ENCODE measurements at regions not wholly inside any gene's neighbourhood (a gene's known extent, or its start where the extent isn't known, plus 50 kb on each side); places are given as distances from the start of the nearest gene placed in this dataset.

DNA sequence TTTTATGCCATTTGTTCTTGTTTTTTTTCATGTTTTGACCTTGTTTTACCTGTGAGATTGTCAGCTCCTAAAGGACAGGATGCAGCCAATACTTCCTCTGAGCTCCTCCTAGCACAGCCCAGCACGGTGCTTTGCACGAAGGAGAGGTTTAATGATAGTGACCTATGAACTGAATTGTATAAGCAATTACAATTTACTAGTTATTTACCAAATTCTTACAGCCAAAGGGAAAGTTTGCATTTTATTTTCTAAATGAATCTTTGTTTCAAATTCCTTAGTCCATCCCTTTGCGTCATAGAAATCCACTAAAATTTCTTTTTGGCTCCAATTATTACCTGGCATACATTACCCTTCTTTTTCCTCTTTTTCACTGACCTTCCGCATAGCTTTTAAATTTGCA, 326.1 kb downstream of the TDRD15 start:
- Histone ChIP-seq H3K27ac (ENCODE audit: extremely low read depth, low read depth, low read length) (no peak overlapping the region), H3K4me3 (ENCODE audit: low read depth, low read length) (no peak overlapping the region), H3K9me3 (ENCODE audit: control insufficient read depth, insufficient read depth, low read depth, low read length) (no peaks in the 10 kb centered on the region), H3K4me1 (ENCODE audit: control insufficient read depth, insufficient read depth, low read length) (no peaks in the 10 kb centered on the region), H3K36me3 (ENCODE audit: control insufficient read depth in 2 of 2, insufficient read depth in 1 of 2, low read length in 2 of 2) (no peaks in the 10 kb centered on the region)
- POLR2A ChIA-PET, result no interaction called here
- TF ChIP-seq GLIS1 (tag by site-specific recombination; IDR thresholded peaks at IDR 0.05), result no peak
- no peak for TF ChIP-seq ZNF354C (tag by site-specific recombination; IDR thresholded peaks at IDR 0.05; ENCODE audit: borderline replicate concordance, low read depth)
- CTCF ChIA-PET, result no interaction called here

DNA sequence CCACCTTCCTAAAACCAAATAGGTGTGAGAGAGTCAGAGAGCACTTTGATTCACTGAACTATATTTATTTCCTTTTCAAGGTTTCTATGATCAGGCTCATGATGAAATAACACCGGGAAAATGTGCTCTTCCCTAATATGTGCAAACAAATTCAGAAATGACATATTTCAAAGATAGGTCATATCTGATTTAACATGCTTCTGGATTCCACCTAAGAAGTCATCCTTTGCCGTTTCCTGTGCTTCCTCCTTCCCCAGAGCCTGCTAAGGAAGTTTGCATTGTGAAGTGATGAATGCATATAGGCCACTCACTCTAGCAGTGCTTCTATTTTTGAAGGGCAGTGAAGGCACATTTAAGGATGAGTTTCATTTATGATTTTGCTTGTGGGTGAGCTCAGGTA, 327.6 kb downstream of the TDRD15 start:
- H3K27ac ChIP-seq (ENCODE audit: extremely low read depth, low read depth, low read length), result no peak overlapping the region
- no peaks in the 10 kb centered on the region for H3K9me3 ChIP-seq (ENCODE audit: control insufficient read depth, insufficient read depth, low read depth, low read length)
- H3K4me3 ChIP-seq (ENCODE audit: low read depth, low read length), result no peak overlapping the region
- ChIA-PET POLR2A (no interaction called here), CTCF (no interaction called here)
- no peaks in the 10 kb centered on the region for H3K36me3 ChIP-seq (ENCODE audit: control insufficient read depth in 2 of 2, insufficient read depth in 1 of 2, low read length in 2 of 2)
- TF ChIP-seq SCRT1 (tag by site-specific recombination; IDR thresholded peaks at IDR 0.05; ENCODE audit: borderline replicate concordance), result no peak
- TF ChIP-seq, protein P1, sequence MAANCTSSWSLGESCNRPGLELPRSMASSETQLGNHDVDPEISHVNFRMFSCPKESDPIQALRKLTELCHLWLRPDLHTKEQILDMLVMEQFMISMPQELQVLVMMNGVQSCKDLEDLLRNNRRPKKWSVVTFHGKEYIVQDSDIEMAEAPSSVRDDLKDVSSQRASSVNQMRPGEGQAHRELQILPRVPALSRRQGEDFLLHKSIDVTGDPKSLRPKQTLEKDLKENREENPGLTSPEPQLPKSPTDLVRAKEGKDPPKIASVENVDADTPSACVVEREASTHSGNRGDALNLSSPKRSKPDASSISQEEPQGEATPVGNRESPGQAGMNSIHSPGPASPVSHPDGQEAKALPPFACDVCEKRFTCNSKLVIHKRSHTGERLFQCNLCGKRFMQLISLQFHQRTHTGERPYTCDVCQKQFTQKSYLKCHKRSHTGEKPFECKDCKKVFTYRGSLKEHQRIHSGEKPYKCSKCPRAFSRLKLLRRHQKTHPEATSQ (tag by site-specific recombination; IDR thresholded peaks at IDR 0.05), result no peak
- TF ChIP-seq ZNF76 (tag by site-specific recombination; IDR thresholded peaks at IDR 0.05; ENCODE audit: borderline replicate concordance, low read depth), result no peak
- TF ChIP-seq GLI4 (tag by site-specific recombination; IDR thresholded peaks at IDR 0.05), result no peak
- no peak for TF ChIP-seq ZNF423 (tag by site-specific recombination; IDR thresholded peaks at IDR 0.05)
- H3K4me1 ChIP-seq (ENCODE audit: control insufficient read depth, insufficient read depth, low read length), result no peaks in the 10 kb centered on the region

DNA sequence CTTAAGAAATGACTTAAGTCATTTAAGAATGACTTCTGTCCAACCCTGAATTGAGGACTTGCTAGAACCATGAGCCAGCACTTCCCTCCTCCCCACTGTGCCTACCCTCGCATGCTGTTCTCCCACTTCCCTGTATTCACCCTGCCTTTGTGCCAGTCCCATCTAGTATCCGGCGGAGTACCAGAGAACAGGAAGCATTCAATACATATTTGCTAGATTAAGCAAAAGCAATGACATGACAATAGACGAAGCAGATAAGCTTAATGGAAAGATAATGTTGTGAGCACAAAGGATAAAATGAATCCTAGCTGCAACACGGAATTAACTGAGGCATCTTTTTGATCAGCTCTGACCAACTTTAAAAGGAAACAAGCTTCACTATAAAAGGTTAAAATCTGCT, 328.5 kb downstream of the TDRD15 start:
- Histone ChIP-seq H3K4me3 (ENCODE audit: low read depth, low read length) (no peak overlapping the region), H3K4me1 (ENCODE audit: control insufficient read depth, insufficient read depth, low read length) (no peaks in the 10 kb centered on the region), H3K27ac (ENCODE audit: extremely low read depth, low read depth, low read length) (no peak overlapping the region), H3K9me3 (ENCODE audit: control insufficient read depth, insufficient read depth, low read depth, low read length) (no peaks in the 10 kb centered on the region), H3K36me3 (ENCODE audit: control insufficient read depth in 2 of 2, insufficient read depth in 1 of 2, low read length in 2 of 2) (no peaks in the 10 kb centered on the region)
- POLR2A ChIA-PET, result no interaction called here
- CTCF ChIA-PET, result no interaction called here
- TF ChIP-seq ZNF558 (tag by site-specific recombination; IDR thresholded peaks at IDR 0.05), result no peak
- TF ChIP-seq ZNF837 (tag by site-specific recombination; IDR thresholded peaks at IDR 0.05), result no peak
- TF ChIP-seq REPIN1 (tag by site-specific recombination; IDR thresholded peaks at IDR 0.05; ENCODE audit: low read depth), result no peak
- no peak for TF ChIP-seq ZNF221 (tag by site-specific recombination; IDR thresholded peaks at IDR 0.05; ENCODE audit: borderline replicate concordance)
- no peak for TF ChIP-seq ZBTB8A (tag by site-specific recombination; IDR thresholded peaks at IDR 0.05)
- TF ChIP-seq, protein P2, sequence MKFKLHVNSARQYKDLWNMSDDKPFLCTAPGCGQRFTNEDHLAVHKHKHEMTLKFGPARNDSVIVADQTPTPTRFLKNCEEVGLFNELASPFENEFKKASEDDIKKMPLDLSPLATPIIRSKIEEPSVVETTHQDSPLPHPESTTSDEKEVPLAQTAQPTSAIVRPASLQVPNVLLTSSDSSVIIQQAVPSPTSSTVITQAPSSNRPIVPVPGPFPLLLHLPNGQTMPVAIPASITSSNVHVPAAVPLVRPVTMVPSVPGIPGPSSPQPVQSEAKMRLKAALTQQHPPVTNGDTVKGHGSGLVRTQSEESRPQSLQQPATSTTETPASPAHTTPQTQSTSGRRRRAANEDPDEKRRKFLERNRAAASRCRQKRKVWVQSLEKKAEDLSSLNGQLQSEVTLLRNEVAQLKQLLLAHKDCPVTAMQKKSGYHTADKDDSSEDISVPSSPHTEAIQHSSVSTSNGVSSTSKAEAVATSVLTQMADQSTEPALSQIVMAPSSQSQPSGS (tag by site-specific recombination; IDR thresholded peaks at IDR 0.05; ENCODE audit: low read depth), result no peak
- TF ChIP-seq EGR2 (tag by site-specific recombination; IDR thresholded peaks at IDR 0.05; ENCODE audit: low read depth), result no peak
- no peak for TF ChIP-seq ZSCAN30 (tag by site-specific recombination; IDR thresholded peaks at IDR 0.05)
- no peak for TF ChIP-seq IKZF3 (tag by site-specific recombination; IDR thresholded peaks at IDR 0.05)
- no peak for TF ChIP-seq ZFP41 (tag by site-specific recombination; IDR thresholded peaks at IDR 0.05; ENCODE audit: borderline replicate concordance)
- TF ChIP-seq, protein P3, sequence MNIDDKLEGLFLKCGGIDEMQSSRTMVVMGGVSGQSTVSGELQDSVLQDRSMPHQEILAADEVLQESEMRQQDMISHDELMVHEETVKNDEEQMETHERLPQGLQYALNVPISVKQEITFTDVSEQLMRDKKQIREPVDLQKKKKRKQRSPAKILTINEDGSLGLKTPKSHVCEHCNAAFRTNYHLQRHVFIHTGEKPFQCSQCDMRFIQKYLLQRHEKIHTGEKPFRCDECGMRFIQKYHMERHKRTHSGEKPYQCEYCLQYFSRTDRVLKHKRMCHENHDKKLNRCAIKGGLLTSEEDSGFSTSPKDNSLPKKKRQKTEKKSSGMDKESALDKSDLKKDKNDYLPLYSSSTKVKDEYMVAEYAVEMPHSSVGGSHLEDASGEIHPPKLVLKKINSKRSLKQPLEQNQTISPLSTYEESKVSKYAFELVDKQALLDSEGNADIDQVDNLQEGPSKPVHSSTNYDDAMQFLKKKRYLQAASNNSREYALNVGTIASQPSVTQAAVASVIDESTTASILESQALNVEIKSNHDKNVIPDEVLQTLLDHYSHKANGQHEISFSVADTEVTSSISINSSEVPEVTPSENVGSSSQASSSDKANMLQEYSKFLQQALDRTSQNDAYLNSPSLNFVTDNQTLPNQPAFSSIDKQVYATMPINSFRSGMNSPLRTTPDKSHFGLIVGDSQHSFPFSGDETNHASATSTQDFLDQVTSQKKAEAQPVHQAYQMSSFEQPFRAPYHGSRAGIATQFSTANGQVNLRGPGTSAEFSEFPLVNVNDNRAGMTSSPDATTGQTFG (tag by site-specific recombination; IDR thresholded peaks at IDR 0.05; ENCODE audit: borderline replicate concordance), result no peak
- TF ChIP-seq ZFP3 (tag by site-specific recombination; IDR thresholded peaks at IDR 0.05; ENCODE audit: low read depth), result no peak
- TF ChIP-seq, protein P4, sequence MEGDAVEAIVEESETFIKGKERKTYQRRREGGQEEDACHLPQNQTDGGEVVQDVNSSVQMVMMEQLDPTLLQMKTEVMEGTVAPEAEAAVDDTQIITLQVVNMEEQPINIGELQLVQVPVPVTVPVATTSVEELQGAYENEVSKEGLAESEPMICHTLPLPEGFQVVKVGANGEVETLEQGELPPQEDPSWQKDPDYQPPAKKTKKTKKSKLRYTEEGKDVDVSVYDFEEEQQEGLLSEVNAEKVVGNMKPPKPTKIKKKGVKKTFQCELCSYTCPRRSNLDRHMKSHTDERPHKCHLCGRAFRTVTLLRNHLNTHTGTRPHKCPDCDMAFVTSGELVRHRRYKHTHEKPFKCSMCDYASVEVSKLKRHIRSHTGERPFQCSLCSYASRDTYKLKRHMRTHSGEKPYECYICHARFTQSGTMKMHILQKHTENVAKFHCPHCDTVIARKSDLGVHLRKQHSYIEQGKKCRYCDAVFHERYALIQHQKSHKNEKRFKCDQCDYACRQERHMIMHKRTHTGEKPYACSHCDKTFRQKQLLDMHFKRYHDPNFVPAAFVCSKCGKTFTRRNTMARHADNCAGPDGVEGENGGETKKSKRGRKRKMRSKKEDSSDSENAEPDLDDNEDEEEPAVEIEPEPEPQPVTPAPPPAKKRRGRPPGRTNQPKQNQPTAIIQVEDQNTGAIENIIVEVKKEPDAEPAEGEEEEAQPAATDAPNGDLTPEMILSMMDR (tag by site-specific recombination; IDR thresholded peaks at IDR 0.05), result no peak
- no peak for TF ChIP-seq ZSCAN23 (tag by site-specific recombination; IDR thresholded peaks at IDR 0.05)
- TF ChIP-seq ZNF214 (tag by site-specific recombination; IDR thresholded peaks at IDR 0.05; ENCODE audit: borderline replicate concordance), result no peak
- no peak for TF ChIP-seq ZNF146 (tag by site-specific recombination; IDR thresholded peaks at IDR 0.05)
- TF ChIP-seq, protein P5, sequence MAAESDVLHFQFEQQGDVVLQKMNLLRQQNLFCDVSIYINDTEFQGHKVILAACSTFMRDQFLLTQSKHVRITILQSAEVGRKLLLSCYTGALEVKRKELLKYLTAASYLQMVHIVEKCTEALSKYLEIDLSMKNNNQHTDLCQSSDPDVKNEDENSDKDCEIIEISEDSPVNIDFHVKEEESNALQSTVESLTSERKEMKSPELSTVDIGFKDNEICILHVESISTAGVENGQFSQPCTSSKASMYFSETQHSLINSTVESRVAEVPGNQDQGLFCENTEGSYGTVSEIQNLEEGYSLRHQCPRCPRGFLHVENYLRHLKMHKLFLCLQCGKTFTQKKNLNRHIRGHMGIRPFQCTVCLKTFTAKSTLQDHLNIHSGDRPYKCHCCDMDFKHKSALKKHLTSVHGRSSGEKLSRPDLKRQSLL (tag by site-specific recombination; IDR thresholded peaks at IDR 0.05), result no peak

All from HEK293 (cell line).